ENCODE measurements at regions not wholly inside any gene's neighbourhood (a gene's known extent, or its start where the extent isn't known, plus 50 kb on each side); places are given as distances from the start of the nearest gene placed in this dataset.

DNA sequence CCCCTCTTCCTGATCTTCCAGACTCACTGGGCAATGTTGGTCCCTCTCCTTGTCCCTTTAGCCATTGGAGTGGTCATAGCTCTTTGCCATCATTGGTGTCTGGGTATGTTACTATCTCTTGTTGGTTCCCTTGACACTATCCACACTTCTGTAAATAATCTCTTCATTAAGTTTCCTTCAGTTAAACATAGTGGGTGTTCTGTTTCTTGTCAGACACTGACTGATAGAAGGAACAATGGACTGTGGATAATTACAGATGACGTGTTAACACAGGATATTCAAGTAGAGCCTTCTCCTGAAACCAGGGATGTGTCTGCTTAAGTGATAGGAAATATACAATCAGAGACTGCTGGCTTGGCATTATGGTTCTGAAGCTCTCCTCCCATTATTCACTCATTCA, 458.3 kb upstream of the USP24 start:
- no peak for FAIRE-seq
- DNase-seq (ENCODE audit: insufficient read length, low spot score) = no peak

GRCh38 chr1:55670331-55671082, 455.3 kb upstream of the USP24 start:
- DNase-seq (ENCODE audit: insufficient read length, low spot score) = no peak

DNA sequence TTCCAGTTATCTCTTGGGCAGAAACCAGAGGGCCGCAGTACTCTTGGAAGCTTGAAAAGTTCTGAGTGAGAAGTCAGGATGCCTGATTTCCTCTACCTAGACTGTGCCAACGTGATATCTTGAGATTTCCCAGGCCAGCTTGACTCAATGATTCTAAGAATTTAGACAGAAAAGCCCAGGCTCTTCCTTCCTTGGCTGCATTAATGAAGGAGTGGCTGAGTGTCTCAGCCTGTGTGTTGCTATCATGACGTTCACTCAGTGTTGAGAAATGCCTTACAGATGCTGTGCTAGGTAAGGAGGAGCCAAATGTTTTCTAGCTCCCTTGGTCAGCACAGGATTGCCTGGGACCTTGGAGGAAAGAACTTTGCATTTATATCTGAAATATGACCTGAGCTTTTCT, 454.1 kb upstream of the USP24 start:
- no peak for DNase-seq (ENCODE audit: insufficient read length, low spot score)
- no peak for FAIRE-seq

More at GRCh38 chr1:55670331-55671082, 455.3 kb upstream of the USP24 start:
- no peak for FAIRE-seq

GRCh38 chr1:55662875-55663274, 447.7 kb upstream of the USP24 start:
- no peak for FAIRE-seq
- no peak for DNase-seq (ENCODE audit: insufficient read length, low spot score)

GRCh38 chr1:55658917-55659316, 443.8 kb upstream of the USP24 start:
- FAIRE-seq = no peak
- no peak for DNase-seq (ENCODE audit: insufficient read length, low spot score)

DNA sequence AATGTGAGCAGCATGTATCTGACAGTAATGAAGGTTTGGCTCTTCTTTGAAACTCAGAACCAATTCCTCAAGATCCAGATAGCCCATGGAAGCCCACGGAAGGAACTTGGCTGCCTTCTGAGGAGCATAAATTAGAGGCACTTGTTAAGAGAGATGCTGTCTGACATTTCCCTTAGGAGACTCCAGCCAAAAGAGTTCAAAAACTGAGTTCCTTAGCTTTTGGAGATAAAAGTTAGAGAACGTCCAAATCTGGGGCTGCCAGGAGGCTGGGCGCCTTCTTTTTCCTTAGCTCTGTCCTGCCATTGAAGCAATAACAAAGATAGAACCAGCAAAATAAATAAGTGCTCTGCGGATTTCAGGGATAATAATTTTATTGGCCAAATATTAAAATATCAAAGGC, 439.6 kb upstream of the USP24 start:
- FAIRE-seq = no peak
- no peak for DNase-seq (ENCODE audit: insufficient read length, low spot score)

GRCh38 chr1:55654171-55654570, 439.0 kb upstream of the USP24 start:
- no peak for DNase-seq (ENCODE audit: insufficient read length, low spot score)
- FAIRE-seq = no peak

DNA sequence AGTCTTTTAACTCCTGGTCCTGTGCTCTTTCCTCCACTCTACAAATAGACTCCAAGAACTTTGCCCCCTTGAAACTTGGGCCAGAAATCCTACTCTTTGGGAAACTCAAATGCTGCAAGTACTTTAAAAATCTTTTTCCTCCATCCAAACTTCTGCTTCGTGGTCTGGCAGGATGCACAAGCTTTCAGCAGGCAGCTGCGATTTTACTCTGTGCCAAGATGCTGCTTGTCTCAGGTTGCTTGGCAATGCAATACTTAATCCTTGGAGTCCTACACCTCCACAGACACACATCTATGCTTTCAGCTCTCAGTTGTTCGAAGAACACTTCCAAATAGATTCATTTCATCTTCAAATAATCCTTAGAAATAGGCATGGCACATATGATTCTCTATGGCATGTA, 435.3 kb upstream of the USP24 start:
- FAIRE-seq = no peak
- DNase-seq (ENCODE audit: insufficient read length, low spot score) = no peak

DNA sequence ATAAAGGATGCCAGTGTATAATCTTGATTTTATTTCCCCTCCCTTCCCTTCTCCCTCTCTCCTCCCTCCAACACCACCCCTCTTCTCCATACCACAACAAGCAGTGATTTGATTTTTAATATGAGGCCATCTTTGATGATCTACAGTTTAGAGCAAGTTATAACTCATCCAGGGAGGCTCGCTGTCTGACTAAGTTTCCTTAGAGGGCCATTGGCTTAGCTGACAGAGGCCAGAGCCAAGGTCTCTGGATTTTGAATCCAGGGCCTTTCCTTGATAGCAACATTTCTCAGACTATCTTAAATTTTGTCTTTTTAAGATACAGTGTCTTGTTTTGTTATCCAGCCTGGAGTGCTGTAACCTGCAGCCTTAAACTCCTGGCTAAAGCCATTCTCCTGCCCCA, 431.0 kb upstream of the USP24 start:
- FAIRE-seq (no peak), DNase-seq (ENCODE audit: insufficient read length, low spot score) (no peak)

DNA sequence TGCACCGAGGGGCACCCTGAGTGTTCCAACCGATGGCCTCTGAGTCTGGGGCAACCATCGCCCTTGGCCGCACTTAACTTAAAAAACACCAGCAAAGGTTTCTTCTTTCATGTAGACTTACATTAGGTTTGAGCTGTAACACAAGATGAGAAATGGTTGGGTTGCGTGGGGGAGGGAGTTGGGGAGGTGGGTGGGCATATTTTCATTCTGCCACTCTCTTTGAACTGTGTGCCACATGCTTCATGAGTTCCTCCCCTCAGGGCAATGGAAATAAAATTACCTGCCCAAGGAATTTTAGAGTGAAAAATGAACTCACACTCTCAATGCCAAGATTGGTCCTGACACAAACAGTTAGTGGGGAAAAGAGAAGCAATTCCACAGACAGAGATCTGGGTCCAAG, 430.1 kb upstream of the USP24 start:
- FAIRE-seq = no peak

DNA sequence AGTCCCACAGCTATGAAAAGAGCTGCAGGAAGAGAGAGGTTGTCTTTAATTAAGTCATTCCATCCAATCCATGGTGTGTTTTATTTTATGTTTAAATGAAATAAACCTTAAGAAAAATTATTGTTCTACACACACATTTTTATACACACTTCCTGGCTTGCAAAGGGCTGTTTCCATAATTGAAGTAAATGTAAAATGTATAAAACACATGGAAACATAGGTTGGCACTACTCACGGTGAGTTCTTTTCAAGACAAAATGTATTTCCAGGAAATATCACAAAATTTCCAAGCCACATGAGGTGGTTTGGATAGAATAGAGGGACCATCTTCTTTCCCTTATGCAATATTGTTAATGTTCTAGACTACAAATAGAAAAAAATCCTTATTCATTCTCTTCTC, 426.8 kb upstream of the USP24 start:
- DNase-seq (ENCODE audit: insufficient read length, low spot score) = no peak
- no peak for FAIRE-seq

More for the DNA sequence above, 430.1 kb upstream of the USP24 start:
- DNase-seq (ENCODE audit: insufficient read length, low spot score) = no peak

DNA sequence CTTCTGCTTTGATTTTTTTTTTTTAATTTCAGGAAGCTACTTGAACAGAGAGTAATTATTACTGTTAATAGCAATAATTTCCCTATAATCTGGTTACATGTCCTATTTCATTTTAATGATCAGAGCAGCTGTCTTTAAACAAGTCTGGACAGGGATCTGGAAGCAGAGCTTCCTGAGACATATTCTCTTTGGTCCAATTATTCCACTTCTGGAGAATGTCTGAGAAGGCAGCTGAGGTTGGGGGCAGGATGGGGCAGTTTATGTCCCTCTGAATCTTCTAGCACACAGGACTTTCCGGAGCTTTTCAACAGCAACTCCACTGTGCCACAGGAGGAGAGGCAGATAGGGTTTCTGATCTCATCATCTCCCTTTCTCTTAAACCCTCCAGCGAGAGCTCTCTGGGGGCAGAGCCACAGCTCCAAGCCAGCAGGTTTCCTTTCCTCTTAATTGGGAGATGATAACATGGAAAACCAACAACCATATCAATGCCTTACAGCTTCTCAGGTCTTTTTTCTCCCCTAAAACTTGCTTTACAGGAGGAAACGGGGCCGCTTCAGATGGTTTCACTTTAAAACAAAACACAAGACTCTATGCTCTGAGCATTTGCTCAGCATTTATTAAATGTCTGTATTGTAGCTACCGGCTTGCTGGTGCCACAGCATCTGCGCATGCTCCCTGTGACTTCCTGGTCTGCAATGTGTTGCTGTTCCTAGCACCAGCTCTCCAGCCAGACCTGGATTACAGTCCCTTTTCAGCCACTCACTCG, 425.7 kb upstream of the USP24 start:
- peak; percentile 8 for DNase-seq (ENCODE audit: insufficient read length, low spot score)
- no peak for FAIRE-seq

GRCh38 chr1:55639526-55639925, 424.4 kb upstream of the USP24 start:
- no peak for FAIRE-seq
- no peak for DNase-seq (ENCODE audit: insufficient read length, low spot score)

GRCh38 chr1:55639051-55639450, 423.9 kb upstream of the USP24 start:
- FAIRE-seq = no peak

GRCh38 chr1:55636696-55637095, 421.5 kb upstream of the USP24 start:
- no peak for FAIRE-seq

More at GRCh38 chr1:55639051-55639450, 423.9 kb upstream of the USP24 start:
- no peak for DNase-seq (ENCODE audit: insufficient read length, low spot score)

DNA sequence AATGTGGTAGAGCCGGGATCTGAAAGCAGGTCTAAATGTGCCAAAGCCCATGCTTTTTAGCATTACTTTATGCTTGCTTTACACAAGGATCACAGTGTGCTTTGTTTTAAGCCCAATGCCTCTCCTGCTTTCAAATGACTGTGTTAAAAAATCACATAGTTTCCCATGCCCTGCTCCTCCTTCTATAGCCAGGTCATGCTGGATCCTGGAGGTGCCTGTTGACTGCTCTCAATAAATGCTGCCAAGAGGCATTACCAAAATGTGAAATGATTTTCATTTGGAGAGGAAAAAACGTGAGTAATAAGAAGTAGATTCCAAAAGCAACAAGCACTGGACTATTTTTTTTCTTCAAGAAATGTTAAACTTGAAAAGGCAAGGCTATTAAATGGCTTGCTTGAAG, 420.7 kb upstream of the USP24 start:
- no peak for DNase-seq (ENCODE audit: insufficient read length, low spot score)
- FAIRE-seq = no peak

More at GRCh38 chr1:55636696-55637095, 421.5 kb upstream of the USP24 start:
- no peak for DNase-seq (ENCODE audit: insufficient read length, low spot score)

- no peak for FAIRE-seq
- DNase-seq (ENCODE audit: insufficient read length, low spot score) = no peak
These were observed 419.4 kb upstream of the USP24 start for GRCh38 chr1:55634516-55634915.

DNA sequence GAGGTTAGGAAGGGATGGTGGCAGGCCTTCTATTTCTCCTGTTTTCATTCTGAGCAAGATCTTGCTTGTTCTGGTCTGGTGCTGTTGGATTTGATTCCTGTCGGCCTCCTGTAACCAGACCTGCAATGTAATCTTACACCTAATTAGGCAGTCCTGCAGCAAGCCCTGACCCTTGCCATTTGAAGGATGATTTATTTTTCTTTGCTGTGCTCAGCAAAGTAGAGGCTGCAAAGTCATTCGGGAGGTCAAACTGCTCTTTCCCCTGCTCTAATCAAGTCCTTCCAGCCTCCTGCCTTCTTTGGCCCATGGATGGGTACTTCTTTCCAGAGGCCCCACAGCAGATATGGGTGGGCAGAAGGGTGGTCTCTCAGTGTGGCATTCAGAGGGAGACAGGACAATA, 417.7 kb upstream of the USP24 start:
- no peak for FAIRE-seq
- DNase-seq (ENCODE audit: insufficient read length, low spot score) = no peak

- no peak for FAIRE-seq
These were observed 416.9 kb upstream of the USP24 start for GRCh38 chr1:55632058-55632457.

DNA sequence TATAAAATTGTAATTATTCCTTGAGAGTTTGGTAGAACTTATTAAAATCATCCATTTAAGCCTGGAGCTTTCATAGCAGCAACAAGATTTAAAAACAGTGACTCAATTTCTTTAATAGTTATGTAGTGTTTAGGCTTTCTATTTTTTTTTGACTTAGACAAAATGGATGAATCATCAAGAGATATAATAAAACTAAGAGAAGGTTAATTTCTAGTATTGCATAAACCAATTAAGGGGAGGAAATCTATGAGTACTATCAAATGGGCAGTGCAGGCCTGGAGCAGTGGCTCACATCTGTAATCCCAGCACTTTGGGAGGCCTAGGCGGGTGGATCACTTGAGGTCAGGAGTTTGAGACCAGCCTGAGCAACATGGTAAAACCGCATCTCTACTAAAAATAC, 416.3 kb upstream of the USP24 start:
- no peak for FAIRE-seq

More at GRCh38 chr1:55632058-55632457, 416.9 kb upstream of the USP24 start:
- DNase-seq (ENCODE audit: insufficient read length, low spot score) = no peak

DNA sequence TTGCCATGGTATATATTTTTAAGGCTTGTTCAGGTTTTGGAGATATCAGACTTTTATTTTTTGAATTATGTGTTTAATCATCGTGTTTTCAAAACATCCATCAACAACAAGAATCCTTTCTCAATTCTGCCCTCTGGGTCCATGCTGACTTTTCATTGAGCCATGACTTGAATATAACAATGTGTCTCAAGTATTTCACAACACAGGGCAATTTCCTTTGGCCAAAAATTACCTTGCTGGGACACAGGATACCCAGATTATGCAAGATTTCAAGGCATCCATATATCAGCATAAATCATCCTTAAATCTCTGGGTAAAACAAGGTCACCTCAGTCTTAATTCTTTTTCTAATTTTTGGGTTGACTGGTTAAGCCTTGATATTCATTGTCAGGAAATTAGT, 411.2 kb upstream of the USP24 start:
- no peak for DNase-seq (ENCODE audit: insufficient read length, low spot score)
- FAIRE-seq = no peak

More for the DNA sequence above, 416.3 kb upstream of the USP24 start:
- DNase-seq (ENCODE audit: insufficient read length, low spot score) = no peak

DNA sequence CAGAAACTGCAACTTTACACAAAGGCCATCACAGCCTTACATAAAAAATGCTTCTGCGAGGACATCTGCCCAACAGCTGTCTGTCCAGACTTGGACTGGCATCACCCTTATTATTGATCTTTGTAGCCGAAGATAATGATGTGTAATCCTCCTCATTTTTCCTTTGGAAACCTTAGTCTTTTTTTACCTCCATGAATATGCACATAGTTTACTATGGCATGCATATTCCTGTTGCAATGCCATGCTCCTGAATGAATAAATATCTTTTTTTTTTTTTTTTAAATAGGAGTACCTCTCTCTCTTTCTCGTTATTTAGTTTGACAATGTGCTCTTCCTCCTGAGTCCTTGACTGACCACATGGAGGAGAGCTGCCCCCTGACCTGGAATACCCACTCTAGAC, 409.6 kb upstream of the USP24 start:
- FAIRE-seq (no peak), DNase-seq (ENCODE audit: insufficient read length, low spot score) (no peak)
